Endothelial cell (in vitro differentiated cells): ENCODE measurements at regions not wholly inside any gene's neighbourhood (a gene's known extent, or its start where the extent isn't known, plus 50 kb on each side); places are given as distances from the start of the nearest gene placed in this dataset.

Source experiments
- DNase-seq: peaks from one replicate; pipeline ENCODE4 v3.0.0; 2021; ENCODE audit warnings: low spot score
- H3K27ac Mint-ChIP-seq: one replicate; pipeline ENCODE4 v1.8.0; 2021; ENCODE audit warnings: mixed read lengths, inconsistent platforms; ENCODE audit not compliant: unreplicated experiment
- H3K27me3 Mint-ChIP-seq: one replicate; pipeline ENCODE4 v1.8.0; 2021; ENCODE audit warnings: mild to moderate bottlenecking, moderate library complexity, mixed read lengths, inconsistent platforms; ENCODE audit not compliant: unreplicated experiment
- H3K36me3 Mint-ChIP-seq: one replicate; pipeline ENCODE4 v1.8.0; 2021; ENCODE audit warnings: mild to moderate bottlenecking, low read depth, mixed read lengths, inconsistent platforms; ENCODE audit not compliant: unreplicated experiment
- H3K4me1 Mint-ChIP-seq: one replicate; pipeline ENCODE4 v1.8.0; 2021; ENCODE audit warnings: mild to moderate bottlenecking, mixed read lengths, inconsistent platforms; ENCODE audit not compliant: unreplicated experiment
- H3K4me3 Mint-ChIP-seq: one replicate; pipeline ENCODE4 v1.8.0; 2021; ENCODE audit warnings: mild to moderate bottlenecking, mixed read lengths, inconsistent platforms; ENCODE audit not compliant: unreplicated experiment
- H3K9me3 Mint-ChIP-seq: one replicate; pipeline ENCODE4 v1.8.0; 2021; ENCODE audit warnings: mixed read lengths, inconsistent platforms; ENCODE audit not compliant: unreplicated experiment
- TF ChIP-seq, protein P1 (sequence below): fragments of 200-600 bp; sonication (generic); IDR thresholded peaks from one replicate; pipeline ENCODE4 v1.5.0; 2021; ENCODE audit warnings: antibody characterized with exemption; ENCODE audit not compliant: unreplicated experiment

- no peak for DNase-seq
- no peaks in the 10 kb centered on the region for H3K4me1 Mint-ChIP-seq
- H3K27ac Mint-ChIP-seq, result no peak overlapping the region
- no peaks in the 10 kb centered on the region for H3K9me3 Mint-ChIP-seq
- H3K36me3 Mint-ChIP-seq, result no peaks in the 10 kb centered on the region
- TF ChIP-seq, protein P1, sequence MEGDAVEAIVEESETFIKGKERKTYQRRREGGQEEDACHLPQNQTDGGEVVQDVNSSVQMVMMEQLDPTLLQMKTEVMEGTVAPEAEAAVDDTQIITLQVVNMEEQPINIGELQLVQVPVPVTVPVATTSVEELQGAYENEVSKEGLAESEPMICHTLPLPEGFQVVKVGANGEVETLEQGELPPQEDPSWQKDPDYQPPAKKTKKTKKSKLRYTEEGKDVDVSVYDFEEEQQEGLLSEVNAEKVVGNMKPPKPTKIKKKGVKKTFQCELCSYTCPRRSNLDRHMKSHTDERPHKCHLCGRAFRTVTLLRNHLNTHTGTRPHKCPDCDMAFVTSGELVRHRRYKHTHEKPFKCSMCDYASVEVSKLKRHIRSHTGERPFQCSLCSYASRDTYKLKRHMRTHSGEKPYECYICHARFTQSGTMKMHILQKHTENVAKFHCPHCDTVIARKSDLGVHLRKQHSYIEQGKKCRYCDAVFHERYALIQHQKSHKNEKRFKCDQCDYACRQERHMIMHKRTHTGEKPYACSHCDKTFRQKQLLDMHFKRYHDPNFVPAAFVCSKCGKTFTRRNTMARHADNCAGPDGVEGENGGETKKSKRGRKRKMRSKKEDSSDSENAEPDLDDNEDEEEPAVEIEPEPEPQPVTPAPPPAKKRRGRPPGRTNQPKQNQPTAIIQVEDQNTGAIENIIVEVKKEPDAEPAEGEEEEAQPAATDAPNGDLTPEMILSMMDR, result no peak
- H3K4me3 Mint-ChIP-seq, result no peak overlapping the region
- peaks cover 2% of the 10 kb centered on the region for H3K27me3 Mint-ChIP-seq
These were observed 205.5 kb upstream of the TMEM45B start for GRCh38 chr11:129610125-129610524.

GRCh38 chr11:129610545-129610944 is 205.1 kb upstream of the TMEM45B start:
- H3K4me3 Mint-ChIP-seq, result no peak overlapping the region
- peaks cover 2% of the 10 kb centered on the region for H3K27me3 Mint-ChIP-seq
- H3K4me1 Mint-ChIP-seq, result no peaks in the 10 kb centered on the region
- no peaks in the 10 kb centered on the region for H3K36me3 Mint-ChIP-seq
- no peak overlapping the region for H3K27ac Mint-ChIP-seq
- no peaks in the 10 kb centered on the region for H3K9me3 Mint-ChIP-seq
- TF ChIP-seq, protein P1, result no peak
- no peak for DNase-seq

- Mint-ChIP-seq H3K4me1 (no peaks in the 10 kb centered on the region), H3K27me3 (peaks cover 6% of the 10 kb centered on the region), H3K36me3 (no peaks in the 10 kb centered on the region), H3K4me3 (no peak overlapping the region), H3K27ac (no peak overlapping the region), H3K9me3 (no peaks in the 10 kb centered on the region)
- TF ChIP-seq, protein P1, result no peak
- DNase-seq, result no peak
These were observed 203.8 kb upstream of the TMEM45B start for GRCh38 chr11:129611661-129612446.

DNA sequence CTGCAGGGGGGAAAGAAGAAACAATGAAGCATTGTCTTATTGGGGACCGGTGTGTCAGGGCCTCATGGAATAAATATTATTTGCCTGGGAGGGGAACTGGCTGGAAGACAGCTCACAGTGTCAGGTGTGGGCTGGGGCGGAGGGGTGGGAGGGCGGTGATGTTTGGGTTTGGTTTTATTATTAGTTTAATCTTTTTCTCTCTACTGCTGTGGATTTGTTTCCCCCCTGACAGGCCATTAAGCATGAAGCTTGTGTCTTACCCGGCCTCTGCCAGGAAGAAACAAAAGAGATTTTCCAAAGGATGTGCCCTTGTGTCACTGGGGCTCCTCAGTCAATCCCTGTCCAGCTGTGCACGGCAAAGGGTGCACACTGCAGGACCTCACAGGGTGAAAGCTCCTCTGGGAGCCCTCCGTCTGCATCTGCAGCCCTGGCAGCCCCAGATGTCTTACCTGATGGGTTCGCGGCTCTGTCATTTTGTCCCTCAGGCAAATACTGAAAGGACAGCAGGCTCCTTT is 203.1 kb upstream of the TMEM45B start:
- Mint-ChIP-seq H3K9me3 (no peaks in the 10 kb centered on the region), H3K4me3 (no peak overlapping the region), H3K4me1 (no peaks in the 10 kb centered on the region)

DNA sequence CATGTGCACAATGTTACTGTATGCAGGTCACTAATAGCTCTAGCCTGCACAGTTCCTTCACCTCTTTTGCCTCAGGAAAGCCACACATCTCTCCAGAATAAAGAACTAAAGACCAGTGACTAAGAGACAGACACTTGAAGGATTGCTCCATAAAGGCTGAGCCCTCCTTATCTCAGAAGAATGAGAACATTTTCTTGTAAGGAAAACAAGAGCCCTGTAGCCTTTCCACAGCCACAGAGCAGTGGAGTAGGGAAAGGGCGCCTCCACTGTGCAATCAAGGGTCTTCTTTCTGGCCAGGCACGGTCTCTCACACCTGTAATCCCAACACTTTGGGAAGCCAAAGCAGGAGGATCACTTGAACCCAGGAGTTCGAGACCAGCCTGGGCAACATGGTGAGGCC is 202.6 kb upstream of the TMEM45B start:
- H3K27ac Mint-ChIP-seq, result no peak overlapping the region
- peaks cover 9% of the 10 kb centered on the region for H3K27me3 Mint-ChIP-seq
- H3K4me1 Mint-ChIP-seq, result no peaks in the 10 kb centered on the region
- no peak for DNase-seq
- TF ChIP-seq, protein P1, result no peak
- no peak overlapping the region for H3K4me3 Mint-ChIP-seq
- H3K36me3 Mint-ChIP-seq, result no peaks in the 10 kb centered on the region
- no peaks in the 10 kb centered on the region for H3K9me3 Mint-ChIP-seq

More for the DNA sequence above, 203.1 kb upstream of the TMEM45B start:
- TF ChIP-seq, protein P1, result no peak
- H3K27ac Mint-ChIP-seq, result no peak overlapping the region
- peaks cover 6% of the 10 kb centered on the region for H3K27me3 Mint-ChIP-seq
- no peaks in the 10 kb centered on the region for H3K36me3 Mint-ChIP-seq
- DNase-seq, result no peak
